Fibroblast of lung (primary cell): ENCODE measurements at regions not wholly inside any gene's neighbourhood (a gene's known extent, or its start where the extent isn't known, plus 50 kb on each side); places are given as distances from the start of the nearest gene placed in this dataset.

Experiments used
- DNase-seq, 2 donors: peaks; one replicate each; pipeline versions ENCODE4 v3.0.0 to v3.0.0-alpha.2; 2010; ENCODE audit warnings: low read depth in 2 of 2
- H2AFZ ChIP-seq: 2 replicates; pipeline ENCODE4 v1.5.1; 2012; ENCODE audit warnings: low read length, control low read depth, inconsistent platforms
- H3K27ac ChIP-seq: 2 replicates; pipeline ENCODE4 v1.5.1; 2011; ENCODE audit warnings: low read length, control low read depth; ENCODE audit not compliant: insufficient read depth
- H3K27me3 ChIP-seq: 2 replicates; pipeline ENCODE4 v1.5.1; 2011; ENCODE audit warnings: mild to moderate bottlenecking, low read length; ENCODE audit not compliant: control insufficient read depth, insufficient read depth
- H3K36me3 ChIP-seq: 2 replicates; pipeline ENCODE4 v1.5.1; 2011; ENCODE audit warnings: low read length; ENCODE audit not compliant: control insufficient read depth, insufficient read depth
- H3K4me1 ChIP-seq: 2 replicates; pipeline ENCODE4 v1.5.1; 2011; ENCODE audit warnings: low read length; ENCODE audit not compliant: control insufficient read depth, insufficient read depth; ENCODE audit errors: extremely low read depth
- H3K4me2 ChIP-seq: 2 replicates; pipeline ENCODE4 v1.5.1; 2011; ENCODE audit warnings: low read length, control low read depth; ENCODE audit not compliant: insufficient read depth; ENCODE audit errors: extremely low read depth
- H3K4me3 ChIP-seq, 4 experiments: fragments of 200-600 bp in 1 of 4; sonication (generic) in 1 of 4; replicated peaks in 1 of 4; 2 replicates each; pipeline ENCODE4 v1.5.1; 2011 to 2016; ENCODE audit warnings: low read length in 4 of 4, low read depth in 3 of 4, mild to moderate bottlenecking in 3 of 4, control low read depth in 2 of 4, inconsistent platforms in 1 of 4, mixed read lengths in 1 of 4; ENCODE audit not compliant: insufficient read depth in 1 of 4; ENCODE audit errors: control extremely low read depth in 1 of 4
- H3K79me2 ChIP-seq: 2 replicates; pipeline ENCODE4 v1.5.1; 2012; ENCODE audit warnings: mild to moderate bottlenecking, low read length, inconsistent platforms; ENCODE audit not compliant: control insufficient read depth, insufficient read depth
- H3K9ac ChIP-seq: 2 replicates; pipeline ENCODE4 v1.5.1; 2011; ENCODE audit warnings: mild to moderate bottlenecking, low read length, control low read depth; ENCODE audit not compliant: insufficient read depth
- H3K9me3 ChIP-seq: 2 replicates; pipeline ENCODE4 v1.5.1; 2012; ENCODE audit warnings: low read depth, low read length; ENCODE audit not compliant: control insufficient read depth, insufficient read depth
- H4K20me1 ChIP-seq: 2 replicates; pipeline ENCODE4 v1.5.1; 2011; ENCODE audit warnings: low read length; ENCODE audit not compliant: control insufficient read depth, insufficient read depth; ENCODE audit errors: extremely low read depth
- EZH2 ChIP-seq: IDR thresholded peaks from 2 replicates; pipeline ENCODE4 v1.5.1; 2012; ENCODE audit warnings: low read length, control low read depth, mild to moderate bottlenecking; ENCODE audit errors: missing control alignments
- TF ChIP-seq, protein P1 (sequence below), 2 donors: IDR thresholded peaks in 1 of 2; conservative IDR thresholded peaks in 1 of 2; 1 replicate in 1 of 2; 2 replicates in 1 of 2; pipeline ENCODE4 v1.5.1; 2011 to 2012; ENCODE audit warnings: low read length in 2 of 2, control low read depth in 1 of 2, inconsistent platforms in 1 of 2, low read depth in 1 of 2, mild to moderate bottlenecking in 1 of 2

DNA sequence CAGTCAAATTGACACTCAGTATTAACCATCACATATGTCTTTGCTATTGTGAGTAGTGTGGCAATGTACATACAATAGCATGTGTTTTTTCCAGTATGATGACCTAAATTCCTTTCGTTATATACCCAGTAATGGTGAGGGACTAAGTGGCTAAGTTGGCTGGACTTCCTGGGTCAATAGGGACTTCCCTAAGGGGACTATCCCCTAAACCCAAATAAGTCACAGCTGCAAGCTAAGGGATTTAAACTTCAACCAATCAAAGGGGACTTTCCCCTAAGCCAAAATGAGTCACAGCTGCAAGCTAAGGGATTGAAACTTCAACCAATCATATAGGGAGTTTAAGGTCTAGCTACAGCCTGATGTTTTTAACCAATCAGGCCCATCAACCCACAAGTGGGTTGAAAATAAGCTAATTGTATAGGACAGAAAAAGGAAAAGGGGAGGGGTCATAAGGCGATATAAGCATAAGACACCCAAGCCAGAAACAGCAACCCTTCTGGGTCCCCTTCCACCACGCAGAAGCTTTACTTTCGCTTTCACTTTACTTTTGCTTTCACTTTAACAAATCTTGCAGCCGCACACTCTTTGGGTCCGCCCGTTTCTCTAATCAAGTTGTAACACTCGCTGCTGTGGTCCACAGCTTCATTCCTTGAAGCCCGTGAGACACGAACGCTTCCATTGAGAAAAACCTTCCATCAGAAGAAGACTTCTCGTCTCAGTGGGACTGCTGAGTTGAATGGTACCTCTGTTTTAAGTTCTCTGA is 404.4 kb downstream of the FLRT2 start:
- no peaks in the 10 kb centered on the region for H3K9me3 ChIP-seq
- DNase-seq: peak; percentile 0 to 21
- no peaks in the 10 kb centered on the region for H3K36me3 ChIP-seq
- H3K79me2 ChIP-seq: no peaks in the 10 kb centered on the region
- TF ChIP-seq, protein P1, sequence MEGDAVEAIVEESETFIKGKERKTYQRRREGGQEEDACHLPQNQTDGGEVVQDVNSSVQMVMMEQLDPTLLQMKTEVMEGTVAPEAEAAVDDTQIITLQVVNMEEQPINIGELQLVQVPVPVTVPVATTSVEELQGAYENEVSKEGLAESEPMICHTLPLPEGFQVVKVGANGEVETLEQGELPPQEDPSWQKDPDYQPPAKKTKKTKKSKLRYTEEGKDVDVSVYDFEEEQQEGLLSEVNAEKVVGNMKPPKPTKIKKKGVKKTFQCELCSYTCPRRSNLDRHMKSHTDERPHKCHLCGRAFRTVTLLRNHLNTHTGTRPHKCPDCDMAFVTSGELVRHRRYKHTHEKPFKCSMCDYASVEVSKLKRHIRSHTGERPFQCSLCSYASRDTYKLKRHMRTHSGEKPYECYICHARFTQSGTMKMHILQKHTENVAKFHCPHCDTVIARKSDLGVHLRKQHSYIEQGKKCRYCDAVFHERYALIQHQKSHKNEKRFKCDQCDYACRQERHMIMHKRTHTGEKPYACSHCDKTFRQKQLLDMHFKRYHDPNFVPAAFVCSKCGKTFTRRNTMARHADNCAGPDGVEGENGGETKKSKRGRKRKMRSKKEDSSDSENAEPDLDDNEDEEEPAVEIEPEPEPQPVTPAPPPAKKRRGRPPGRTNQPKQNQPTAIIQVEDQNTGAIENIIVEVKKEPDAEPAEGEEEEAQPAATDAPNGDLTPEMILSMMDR (conservative IDR thresholded peaks at IDR 0.05 in 1 of 2, IDR thresholded peaks at IDR 0.05 in 1 of 2; ENCODE audit: low read depth in 1 of 2, low read length in 2 of 2): no peak
- no peak for TF ChIP-seq EZH2
- no peak overlapping the region for H3K9ac ChIP-seq
- peak overlapping the region; percentile 24 for H2AFZ ChIP-seq
- no peak overlapping the region for H3K27ac ChIP-seq
- peak overlapping the region; percentile 7 to 22 (median 14) for H3K4me3 ChIP-seq
- no peaks in the 10 kb centered on the region for H3K4me1 ChIP-seq
- H3K4me2 ChIP-seq: no peak overlapping the region
- H3K27me3 ChIP-seq: no peaks in the 10 kb centered on the region
- no peaks in the 10 kb centered on the region for H4K20me1 ChIP-seq

DNA sequence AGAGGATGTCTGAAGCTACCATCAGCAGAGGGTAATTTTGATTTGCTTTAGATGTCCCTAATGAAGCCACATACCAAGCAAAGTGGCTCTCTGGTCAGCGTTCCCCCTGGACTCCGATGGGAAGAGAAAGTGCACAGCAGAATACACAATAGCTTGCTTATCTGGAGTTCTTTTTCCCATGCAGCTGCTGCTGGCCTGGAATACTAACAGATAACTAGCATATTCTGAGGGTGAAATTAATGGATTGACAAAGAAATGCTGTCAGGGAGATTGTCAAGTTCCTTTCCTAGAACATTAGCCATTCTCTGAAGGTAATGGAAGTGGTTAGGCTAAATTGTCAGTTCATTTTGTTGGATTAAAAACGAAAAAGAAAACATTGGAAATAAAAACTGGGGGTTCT is 391.3 kb downstream of the FLRT2 start:
- no peak overlapping the region for H3K9ac ChIP-seq
- H3K9me3 ChIP-seq: no peaks in the 10 kb centered on the region
- no peaks in the 10 kb centered on the region for H3K79me2 ChIP-seq
- H3K27ac ChIP-seq: no peak overlapping the region
- no peaks in the 10 kb centered on the region for H3K36me3 ChIP-seq
- no peak for TF ChIP-seq EZH2
- TF ChIP-seq, protein P1 (conservative IDR thresholded peaks at IDR 0.05 in 1 of 2, IDR thresholded peaks at IDR 0.05 in 1 of 2; ENCODE audit: low read depth in 1 of 2, low read length in 2 of 2): no peak
- no peak overlapping the region for H3K4me3 ChIP-seq
- no peak overlapping the region for H3K4me2 ChIP-seq
- H4K20me1 ChIP-seq: no peaks in the 10 kb centered on the region
- H3K4me1 ChIP-seq: no peaks in the 10 kb centered on the region
- H2AFZ ChIP-seq: no peak overlapping the region
- no peaks in the 10 kb centered on the region for H3K27me3 ChIP-seq
- no peak for DNase-seq

DNA sequence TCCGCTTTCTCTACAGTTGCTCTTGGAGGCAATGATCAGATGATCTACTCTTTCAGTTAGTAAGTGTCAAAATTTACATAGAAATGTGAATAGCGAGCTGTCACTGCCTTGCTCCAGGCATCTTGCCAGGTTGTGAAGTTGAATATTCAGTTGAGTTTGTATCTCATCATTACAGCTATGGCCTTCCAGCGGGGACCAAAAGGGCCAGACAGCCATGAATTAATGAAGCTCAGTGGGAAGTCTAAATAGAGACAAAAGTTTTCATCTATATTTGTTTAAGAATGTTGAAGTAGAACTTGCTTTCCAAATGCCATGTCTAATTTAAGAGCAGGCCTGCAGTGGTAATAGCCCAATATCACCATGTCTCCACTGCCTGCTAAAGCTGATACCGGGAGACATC is 387.8 kb downstream of the FLRT2 start:
- Histone ChIP-seq H3K9ac (no peak overlapping the region), H4K20me1 (no peaks in the 10 kb centered on the region), H3K4me1 (no peaks in the 10 kb centered on the region), H3K27me3 (no peaks in the 10 kb centered on the region), H3K79me2 (no peaks in the 10 kb centered on the region), H3K9me3 (no peaks in the 10 kb centered on the region), H3K27ac (no peak overlapping the region), H2AFZ (no peak overlapping the region), H3K4me2 (no peak overlapping the region), H3K36me3 (no peaks in the 10 kb centered on the region), H3K4me3 (no peak overlapping the region)
- DNase-seq: no peak
- TF ChIP-seq EZH2: no peak
- TF ChIP-seq, protein P1 (conservative IDR thresholded peaks at IDR 0.05 in 1 of 2, IDR thresholded peaks at IDR 0.05 in 1 of 2; ENCODE audit: low read depth in 1 of 2, low read length in 2 of 2): no peak
